PC-3 (cell line): ENCODE measurements at regions not wholly inside any gene's neighbourhood (a gene's known extent, or its start where the extent isn't known, plus 50 kb on each side); places are given as distances from the start of the nearest gene placed in this dataset.

Source experiments
- ATAC-seq: fragments of 200-7000 bp; cut with Tn5 transposase; 2 replicates; pipeline ENCODE4 v1.9.1; 2020; ENCODE audit warnings: mild to moderate bottlenecking, moderate library complexity
- BruUV-seq: library from RNA; stranded (reverse); fragments of 400-500 nt; replicated peaks from 2 replicates; lab custom pipeline; 2021; lab: Mats Ljungman, UMichigan
- CTCF ChIA-PET: fragments of 300-600 bp; sonication (Branson Sonifier 250); formaldehyde crosslinking; loops from one replicate; lab custom pipeline; 2022; ENCODE audit warnings: antibody characterized with exemption; lab: Charles Lee
- POLR2A ChIA-PET: fragments of 300-600 bp; sonication (Branson Sonifier 250); formaldehyde crosslinking; loops from one replicate; lab custom pipeline; 2022; ENCODE audit warnings: antibody characterized with exemption; ENCODE audit not compliant: unreplicated experiment; lab: Charles Lee
- DNase-seq: peaks from one replicate; pipeline ENCODE4 v3.0.0-alpha.2; 2015
- H2AFZ ChIP-seq: fragments of 300-600 bp; sonication (generic); 2 replicates; pipeline ENCODE4 v1.6.0; 2016; ENCODE audit warnings: antibody characterized with exemption, low read length
- H3F3A ChIP-seq: fragments of 300-600 bp; sonication (generic); one replicate; pipeline ENCODE4 v1.6.0; 2017; ENCODE audit warnings: antibody characterized with exemption, low read length, control low read depth, mild to moderate bottlenecking; ENCODE audit not compliant: unreplicated experiment
- H3K27ac ChIP-seq: fragments of 300-600 bp; sonication (generic); 2 replicates; pipeline ENCODE4 v1.5.1; 2016; ENCODE audit warnings: mild to moderate bottlenecking, low read length
- H3K27me3 ChIP-seq: fragments of 300-600 bp; sonication (generic); 2 replicates; pipeline ENCODE4 v1.6.1; 2016; ENCODE audit warnings: low read length, mixed read lengths
- H3K36me3 ChIP-seq: fragments of 300-600 bp; sonication (generic); 2 replicates; pipeline ENCODE4 v1.6.1; 2016; ENCODE audit warnings: low read depth, mixed run types, low read length, mixed read lengths
- H3K4me1 ChIP-seq: fragments of 300-600 bp; sonication (generic); 2 replicates; pipeline ENCODE4 v1.5.1; 2016; ENCODE audit warnings: low read length; ENCODE audit not compliant: insufficient read depth
- H3K4me2 ChIP-seq: fragments of 300-600 bp; sonication (generic); 2 replicates; pipeline ENCODE4 v1.6.0; 2016; ENCODE audit warnings: low read length
- H3K4me3 ChIP-seq: fragments of 300-600 bp; sonication (generic); 2 replicates; pipeline ENCODE4 v1.5.1; 2016; ENCODE audit warnings: mild to moderate bottlenecking, low read length, mixed read lengths
- H3K79me2 ChIP-seq: fragments of 300-600 bp; sonication (generic); 2 replicates; pipeline ENCODE4 v1.6.1; 2017; ENCODE audit warnings: low read length, mixed read lengths
- H3K9ac ChIP-seq: fragments of 300-600 bp; sonication (generic); 2 replicates; pipeline ENCODE4 v1.6.0; 2016; ENCODE audit warnings: mild to moderate bottlenecking, low read length
- H3K9me2 ChIP-seq: fragments of 300-600 bp; sonication (generic); replicated peaks from 2 replicates; pipeline ENCODE4 v1.6.1; 2016; ENCODE audit warnings: mixed run types, low read length, mixed read lengths
- H3K9me3 ChIP-seq: fragments of 300-600 bp; sonication (generic); 2 replicates; pipeline ENCODE4 v1.6.1; 2016; ENCODE audit warnings: low read length, mixed read lengths
- H4K20me1 ChIP-seq: fragments of 300-600 bp; sonication (generic); 2 replicates; pipeline ENCODE4 v1.6.1; 2016; ENCODE audit warnings: low read length, mixed read lengths
- EZH2 ChIP-seq: fragments of 300-600 bp; sonication (generic); IDR thresholded peaks from one replicate; pipeline ENCODE4 v1.6.1; 2017; ENCODE audit warnings: antibody characterized with exemption, mild to moderate bottlenecking, low read length; ENCODE audit not compliant: unreplicated experiment
- EZH2phosphoT487 ChIP-seq: fragments of 300-600 bp; sonication (generic); IDR thresholded peaks from 2 replicates; pipeline ENCODE4 v1.6.1; 2018; ENCODE audit warnings: mild to moderate bottlenecking, antibody characterized with exemption, low read length, borderline replicate concordance
- intact Hi-C: fragments of 100-400 bp; cut with micrococcal nuclease; formaldehyde crosslinking; loops from 2 replicates; pipeline ENCODE4 v1.9.0; 2023
- TF ChIP-seq, protein P1 (sequence below): fragments of 300-600 bp; sonication (generic); conservative IDR thresholded peaks from 2 replicates; pipeline ENCODE4 v1.5.1; 2017; ENCODE audit warnings: antibody characterized with exemption, low read depth, mild to moderate bottlenecking, low read length

DNA sequence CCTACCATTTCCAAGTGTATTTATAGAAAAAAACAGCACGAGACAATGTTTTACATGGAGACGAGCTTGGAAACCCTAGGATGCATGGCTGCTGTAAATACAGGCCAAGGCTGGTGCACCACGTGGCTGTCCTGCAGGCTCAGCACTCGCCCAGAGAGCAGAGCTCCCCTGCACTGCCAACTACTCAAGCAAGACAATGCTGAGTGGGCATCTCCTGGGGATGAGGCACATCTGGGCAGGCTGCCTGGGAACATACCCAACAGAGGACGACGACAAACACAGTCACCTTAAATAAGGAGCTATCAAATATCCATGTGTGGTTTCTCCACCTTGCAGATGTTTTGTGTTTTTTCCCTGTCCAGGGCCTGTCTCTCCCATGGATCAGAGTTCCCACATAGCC is 128.3 kb upstream of the PRMT8 start:
- ChIA-PET CTCF (no interaction called here), POLR2A (no interaction called here)
- H3K9ac ChIP-seq = no peak overlapping the region
- no peaks in the 10 kb centered on the region for H3K36me3 ChIP-seq
- BruUV-seq = no TSS peak
- H2AFZ ChIP-seq = no peak overlapping the region
- no peaks in the 10 kb centered on the region for H3K4me1 ChIP-seq
- DNase-seq = peak; percentile 31
- no peaks in the 10 kb centered on the region for H3F3A ChIP-seq
- H3K9me3 ChIP-seq = no peaks in the 10 kb centered on the region
- no peak for ATAC-seq
- intact Hi-C loops = no loop called here
- no peak overlapping the region for H3K27ac ChIP-seq
- H3K4me2 ChIP-seq = no peak overlapping the region
- peaks cover 29% of the 10 kb centered on the region for H3K79me2 ChIP-seq
- H4K20me1 ChIP-seq = no peaks in the 10 kb centered on the region
- H3K27me3 ChIP-seq = no peaks in the 10 kb centered on the region
- H3K4me3 ChIP-seq = no peak overlapping the region
- no peaks in the 10 kb centered on the region for H3K9me2 ChIP-seq
- TF ChIP-seq, protein P1, sequence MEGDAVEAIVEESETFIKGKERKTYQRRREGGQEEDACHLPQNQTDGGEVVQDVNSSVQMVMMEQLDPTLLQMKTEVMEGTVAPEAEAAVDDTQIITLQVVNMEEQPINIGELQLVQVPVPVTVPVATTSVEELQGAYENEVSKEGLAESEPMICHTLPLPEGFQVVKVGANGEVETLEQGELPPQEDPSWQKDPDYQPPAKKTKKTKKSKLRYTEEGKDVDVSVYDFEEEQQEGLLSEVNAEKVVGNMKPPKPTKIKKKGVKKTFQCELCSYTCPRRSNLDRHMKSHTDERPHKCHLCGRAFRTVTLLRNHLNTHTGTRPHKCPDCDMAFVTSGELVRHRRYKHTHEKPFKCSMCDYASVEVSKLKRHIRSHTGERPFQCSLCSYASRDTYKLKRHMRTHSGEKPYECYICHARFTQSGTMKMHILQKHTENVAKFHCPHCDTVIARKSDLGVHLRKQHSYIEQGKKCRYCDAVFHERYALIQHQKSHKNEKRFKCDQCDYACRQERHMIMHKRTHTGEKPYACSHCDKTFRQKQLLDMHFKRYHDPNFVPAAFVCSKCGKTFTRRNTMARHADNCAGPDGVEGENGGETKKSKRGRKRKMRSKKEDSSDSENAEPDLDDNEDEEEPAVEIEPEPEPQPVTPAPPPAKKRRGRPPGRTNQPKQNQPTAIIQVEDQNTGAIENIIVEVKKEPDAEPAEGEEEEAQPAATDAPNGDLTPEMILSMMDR = no peak
- TF ChIP-seq EZH2 = no peak
- TF ChIP-seq EZH2phosphoT487 = no peak

DNA sequence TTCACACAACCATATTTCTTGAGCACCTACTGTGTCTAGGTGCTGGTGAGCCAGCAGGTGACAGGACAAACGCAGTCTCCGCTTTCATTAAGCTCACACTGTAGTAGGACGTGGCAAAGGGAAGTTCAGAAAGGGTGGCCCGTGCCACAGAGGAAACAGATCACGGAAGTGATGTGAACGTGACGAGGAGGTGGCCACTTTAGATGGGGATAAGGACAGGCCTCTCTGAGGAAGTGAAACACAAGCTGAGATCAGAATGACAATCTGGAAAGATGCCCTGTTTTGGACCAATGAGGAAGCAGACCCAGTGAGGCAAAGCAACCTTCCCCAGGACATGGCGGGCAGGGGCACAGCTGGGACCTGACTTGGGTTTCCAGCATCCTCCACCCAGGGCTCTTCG is 127.4 kb upstream of the PRMT8 start:
- Histone ChIP-seq H3K9me3 (no peaks in the 10 kb centered on the region), H3K27me3 (no peaks in the 10 kb centered on the region), H3K4me1 (no peaks in the 10 kb centered on the region), H4K20me1 (no peaks in the 10 kb centered on the region), H3K36me3 (no peaks in the 10 kb centered on the region), H3F3A (no peaks in the 10 kb centered on the region), H3K9me2 (no peaks in the 10 kb centered on the region), H2AFZ (no peak overlapping the region), H3K9ac (no peak overlapping the region), H3K27ac (no peak overlapping the region), H3K4me2 (no peak overlapping the region), H3K4me3 (no peak overlapping the region), H3K79me2 (peaks cover 29% of the 10 kb centered on the region)
- ATAC-seq (no peak), DNase-seq (no peak)
- no TSS peak for BruUV-seq
- intact Hi-C loops = no loop called here
- CTCF ChIA-PET = no interaction called here
- POLR2A ChIA-PET = no interaction called here
- no peak for TF ChIP-seq EZH2phosphoT487
- TF ChIP-seq, protein P1 = no peak
- no peak for TF ChIP-seq EZH2

DNA sequence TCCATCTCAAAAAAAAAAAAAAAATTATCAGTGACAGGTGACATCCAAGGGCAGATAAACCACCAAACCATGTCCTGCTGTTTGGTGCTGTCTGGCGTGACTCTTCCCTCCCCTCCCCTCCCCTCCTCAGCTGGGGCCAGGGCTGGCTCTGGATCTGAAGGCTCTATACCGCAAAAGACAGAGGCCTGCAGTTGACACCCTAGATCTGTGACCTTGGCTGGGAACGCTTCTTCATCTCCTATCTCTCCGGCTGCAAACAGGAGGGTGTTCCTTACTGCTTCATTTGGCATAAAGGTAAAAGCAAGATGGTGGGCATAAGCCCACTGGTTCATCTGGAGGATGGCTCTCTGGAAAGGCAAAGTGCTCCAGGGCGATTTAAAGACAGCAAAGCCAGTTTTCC is 126.8 kb upstream of the PRMT8 start:
- ATAC-seq = no peak
- Histone ChIP-seq H3K4me2 (no peak overlapping the region), H3K4me1 (no peaks in the 10 kb centered on the region), H2AFZ (no peak overlapping the region), H3K36me3 (no peaks in the 10 kb centered on the region), H3K27me3 (no peaks in the 10 kb centered on the region), H3K79me2 (peaks cover 29% of the 10 kb centered on the region), H3K9me2 (no peaks in the 10 kb centered on the region), H3F3A (no peaks in the 10 kb centered on the region), H3K4me3 (no peak overlapping the region), H3K9ac (no peak overlapping the region), H3K27ac (no peak overlapping the region), H3K9me3 (no peaks in the 10 kb centered on the region), H4K20me1 (no peaks in the 10 kb centered on the region)
- ChIA-PET CTCF (no interaction called here), POLR2A (no interaction called here)
- TF ChIP-seq EZH2 (no peak), EZH2phosphoT487 (no peak)
- TF ChIP-seq, protein P1 = no peak
- intact Hi-C loops = no loop called here
- no TSS peak for BruUV-seq
- DNase-seq = no peak
